ENCODE measurements at regions not wholly inside any gene's neighbourhood (a gene's known extent, or its start where the extent isn't known, plus 50 kb on each side); places are given as distances from the start of the nearest gene placed in this dataset.

DNA sequence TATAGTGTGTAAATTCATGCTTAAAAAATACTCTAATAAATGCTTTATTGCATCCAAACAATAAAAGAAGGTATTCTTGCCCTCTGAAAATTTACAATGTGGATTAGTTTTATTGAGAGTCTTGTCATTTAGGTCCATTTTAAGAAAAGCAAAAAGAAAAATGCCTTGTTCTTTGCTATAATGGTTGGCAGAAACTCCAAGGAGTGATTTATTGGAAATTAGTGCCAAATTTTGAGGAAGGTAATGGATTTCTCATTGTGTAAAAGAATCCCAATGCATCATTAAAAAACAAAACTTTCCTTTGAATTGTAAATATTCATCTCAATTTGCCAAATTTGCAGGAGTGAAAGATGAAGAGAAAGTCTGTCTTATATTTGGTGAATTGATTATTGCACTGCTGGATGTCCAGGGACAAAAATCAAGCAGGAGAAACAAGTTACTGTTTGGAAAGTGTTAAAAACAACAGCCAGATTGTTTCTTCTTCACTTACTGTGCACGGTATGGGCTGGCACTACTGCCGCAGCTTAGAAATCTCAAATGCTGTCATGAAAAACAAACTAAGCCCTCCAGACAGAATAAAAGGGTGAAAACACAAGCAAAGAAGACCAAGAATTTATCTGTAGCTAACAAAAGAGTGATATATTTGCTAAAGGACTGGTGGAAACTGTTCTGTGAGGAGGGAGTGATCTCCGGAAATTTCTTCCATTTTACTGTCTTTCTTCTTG lies 511.7 kb downstream of the TMTC2 start:
- H3K36me3 Mint-ChIP-seq (ENCODE audit: low read depth) = no peaks in the 10 kb centered on the region
- TF ChIP-seq, protein P1, sequence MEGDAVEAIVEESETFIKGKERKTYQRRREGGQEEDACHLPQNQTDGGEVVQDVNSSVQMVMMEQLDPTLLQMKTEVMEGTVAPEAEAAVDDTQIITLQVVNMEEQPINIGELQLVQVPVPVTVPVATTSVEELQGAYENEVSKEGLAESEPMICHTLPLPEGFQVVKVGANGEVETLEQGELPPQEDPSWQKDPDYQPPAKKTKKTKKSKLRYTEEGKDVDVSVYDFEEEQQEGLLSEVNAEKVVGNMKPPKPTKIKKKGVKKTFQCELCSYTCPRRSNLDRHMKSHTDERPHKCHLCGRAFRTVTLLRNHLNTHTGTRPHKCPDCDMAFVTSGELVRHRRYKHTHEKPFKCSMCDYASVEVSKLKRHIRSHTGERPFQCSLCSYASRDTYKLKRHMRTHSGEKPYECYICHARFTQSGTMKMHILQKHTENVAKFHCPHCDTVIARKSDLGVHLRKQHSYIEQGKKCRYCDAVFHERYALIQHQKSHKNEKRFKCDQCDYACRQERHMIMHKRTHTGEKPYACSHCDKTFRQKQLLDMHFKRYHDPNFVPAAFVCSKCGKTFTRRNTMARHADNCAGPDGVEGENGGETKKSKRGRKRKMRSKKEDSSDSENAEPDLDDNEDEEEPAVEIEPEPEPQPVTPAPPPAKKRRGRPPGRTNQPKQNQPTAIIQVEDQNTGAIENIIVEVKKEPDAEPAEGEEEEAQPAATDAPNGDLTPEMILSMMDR (IDR thresholded peaks at IDR 0.05) = no peak
- H3K27ac Mint-ChIP-seq = no peak overlapping the region
- no peaks in the 10 kb centered on the region for H3K27me3 Mint-ChIP-seq
- ATAC-seq (ENCODE audit: poor library complexity) (no peak), DNase-seq (no peak)
- H3K9me3 ChIP-seq (ENCODE audit: control insufficient read depth in 1 of 2, insufficient read depth in 1 of 2, low read length in 2 of 2) = no peaks in the 10 kb centered on the region
- ChIA-PET POLR2A (interaction anchor here (0.6 kb wide), 1 partner anchor 65 kb away, joined by 3 read pairs; no protein-coding TSS in a partner anchor), CTCF (no interaction called here)
- no peak overlapping the region for H3K27ac ChIP-seq (ENCODE audit: low read depth in 1 of 2, low read length in 2 of 2)
- H3K4me1 Mint-ChIP-seq (ENCODE audit: low read depth) = no peaks in the 10 kb centered on the region
- intact Hi-C loops (cut with DNase I, micrococcal nuclease) = no loop called here
- H3K4me3 ChIP-seq (ENCODE audit: low read length) = no peak overlapping the region
- no peaks in the 10 kb centered on the region for H3K9me3 Mint-ChIP-seq
- no peak overlapping the region for H3K4me3 Mint-ChIP-seq
- H3K27me3 ChIP-seq (ENCODE audit: control insufficient read depth in 1 of 2, insufficient read depth in 2 of 2, low read length in 2 of 2) = no peaks in the 10 kb centered on the region
- H3K36me3 ChIP-seq (ENCODE audit: insufficient read depth, low read length) = no peaks in the 10 kb centered on the region
- H3K4me1 ChIP-seq (ENCODE audit: insufficient read depth, low read length) = no peaks in the 10 kb centered on the region

DNA sequence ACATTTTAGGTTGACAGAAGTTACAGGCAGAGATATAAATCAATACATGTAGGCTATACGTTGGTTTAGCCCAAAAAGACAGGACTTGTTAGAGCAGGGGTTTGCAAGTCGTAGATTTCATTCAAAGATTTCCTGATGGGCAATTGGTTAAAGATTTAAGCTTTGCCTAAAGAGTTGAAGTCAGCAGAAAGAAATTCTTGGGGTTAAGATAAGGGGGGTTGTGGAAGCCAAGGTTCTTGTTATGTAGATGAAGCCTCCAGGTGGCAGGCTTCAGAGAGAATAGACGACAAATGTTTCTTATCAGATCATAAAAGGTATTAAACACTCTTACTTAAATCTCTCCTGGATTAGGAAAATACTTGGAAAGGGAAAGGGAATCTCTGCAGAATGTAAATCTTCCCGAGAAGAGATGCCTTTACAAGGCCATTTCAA lies 510.8 kb downstream of the TMTC2 start:
- intact Hi-C loops (cut with DNase I, micrococcal nuclease) = no loop called here
- Mint-ChIP-seq H3K27ac (no peak overlapping the region), H3K9me3 (no peaks in the 10 kb centered on the region), H3K36me3 (ENCODE audit: low read depth) (no peaks in the 10 kb centered on the region), H3K27me3 (no peaks in the 10 kb centered on the region), H3K4me3 (no peak overlapping the region), H3K4me1 (ENCODE audit: low read depth) (no peaks in the 10 kb centered on the region)
- TF ChIP-seq, protein P1 (IDR thresholded peaks at IDR 0.05) = no peak
- ChIA-PET POLR2A (no interaction called here), CTCF (no interaction called here)
- H3K9me3 ChIP-seq (ENCODE audit: control insufficient read depth in 1 of 2, insufficient read depth in 1 of 2, low read length in 2 of 2) = no peaks in the 10 kb centered on the region
- no peak overlapping the region for H3K4me3 ChIP-seq (ENCODE audit: low read length)
- no peaks in the 10 kb centered on the region for H3K36me3 ChIP-seq (ENCODE audit: insufficient read depth, low read length)
- H3K27ac ChIP-seq (ENCODE audit: low read depth in 1 of 2, low read length in 2 of 2) = no peak overlapping the region
- no peak for ATAC-seq (ENCODE audit: poor library complexity)
- no peaks in the 10 kb centered on the region for H3K4me1 ChIP-seq (ENCODE audit: insufficient read depth, low read length)
- no peak for DNase-seq
- no peaks in the 10 kb centered on the region for H3K27me3 ChIP-seq (ENCODE audit: control insufficient read depth in 1 of 2, insufficient read depth in 2 of 2, low read length in 2 of 2)

DNA sequence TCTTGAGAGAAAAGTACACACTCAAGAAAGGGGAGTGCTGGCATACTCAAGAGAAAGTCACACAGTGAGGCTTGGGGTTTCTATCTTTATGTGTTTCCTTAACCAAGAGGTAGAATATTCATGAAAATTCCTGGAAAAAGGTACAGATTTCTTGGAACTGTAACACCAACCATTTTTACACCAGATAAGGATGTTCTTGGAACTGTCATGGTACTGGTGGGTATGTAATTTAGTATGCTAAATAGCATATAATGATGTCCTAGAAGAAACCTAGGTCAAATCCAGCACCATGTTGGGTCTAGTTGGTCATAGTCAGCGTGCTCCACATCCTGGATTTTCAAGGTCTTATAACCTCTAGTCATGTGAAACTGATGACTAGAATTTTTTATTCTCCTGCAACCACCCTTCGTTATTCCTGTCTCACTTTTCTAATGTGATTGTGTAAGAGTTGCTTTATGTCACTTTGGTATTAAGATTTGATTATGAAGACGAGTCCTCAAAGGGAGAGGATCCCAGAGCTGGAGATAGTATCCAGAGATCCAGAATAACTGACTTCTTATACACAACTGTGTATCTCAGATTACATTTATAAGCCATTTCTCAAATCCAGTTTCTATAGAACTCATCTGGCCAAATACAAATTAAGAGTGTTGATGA lies 510.1 kb downstream of the TMTC2 start:
- Histone ChIP-seq H3K36me3 (ENCODE audit: insufficient read depth, low read length) (no peaks in the 10 kb centered on the region), H3K4me1 (ENCODE audit: insufficient read depth, low read length) (no peaks in the 10 kb centered on the region), H3K27ac (ENCODE audit: low read depth in 1 of 2, low read length in 2 of 2) (no peak overlapping the region), H3K27me3 (ENCODE audit: control insufficient read depth in 1 of 2, insufficient read depth in 2 of 2, low read length in 2 of 2) (no peaks in the 10 kb centered on the region), H3K9me3 (ENCODE audit: control insufficient read depth in 1 of 2, insufficient read depth in 1 of 2, low read length in 2 of 2) (no peaks in the 10 kb centered on the region), H3K4me3 (ENCODE audit: low read length) (no peak overlapping the region)
- TF ChIP-seq, protein P1 (IDR thresholded peaks at IDR 0.05) = no peak
- H3K36me3 Mint-ChIP-seq (ENCODE audit: low read depth) = no peaks in the 10 kb centered on the region
- no peak overlapping the region for H3K4me3 Mint-ChIP-seq
- H3K9me3 Mint-ChIP-seq = no peaks in the 10 kb centered on the region
- DNase-seq = no peak
- no peak for ATAC-seq (ENCODE audit: poor library complexity)
- no peak overlapping the region for H3K27ac Mint-ChIP-seq
- H3K4me1 Mint-ChIP-seq (ENCODE audit: low read depth) = no peaks in the 10 kb centered on the region
- intact Hi-C loops (cut with DNase I, micrococcal nuclease) = no loop called here
- ChIA-PET CTCF (no interaction called here), POLR2A (no interaction called here)
- no peaks in the 10 kb centered on the region for H3K27me3 Mint-ChIP-seq

All from CD4-positive, alpha-beta T cell (primary cell).